Gastrocnemius medialis (tissue), 4 donors: ENCODE measurements at regions not wholly inside any gene's neighbourhood (a gene's known extent, or its start where the extent isn't known, plus 50 kb on each side); places are given as distances from the start of the nearest gene placed in this dataset.

ENCODE experiments used
- CTCF ChIP-seq, 5 experiments: fragments of 450-650 bp in 3 of 5; fragments of 200-600 bp in 2 of 5; sonication (generic) in 2 of 5; IDR thresholded peaks in 4 of 5; conservative IDR thresholded peaks in 1 of 5; 1 replicate in 4 of 5; 2 replicates in 1 of 5; pipeline ENCODE4 v1.5.1; 2016 to 2019; ENCODE audit warnings: antibody characterized with exemption in 5 of 5, mild to moderate bottlenecking in 3 of 5, moderate library complexity in 3 of 5
- POLR2A ChIP-seq, 2 donors: fragments of 450-650 bp; IDR thresholded peaks; one replicate each; pipeline ENCODE4 v1.6.1; 2017; ENCODE audit warnings: antibody characterized with exemption in 2 of 2, mild to moderate bottlenecking in 2 of 2, moderate library complexity in 2 of 2

GRCh38 chr3:124209426-124209825 lies 217.5 kb upstream of the ROPN1 start:
- TF ChIP-seq CTCF (IDR thresholded peaks at IDR 0.05 in 4 of 5, conservative IDR thresholded peaks at IDR 0.05 in 1 of 5) (no peak), POLR2A (IDR thresholded peaks at IDR 0.05) (no peak)
